GM23248 (cell line): ENCODE measurements at regions not wholly inside any gene's neighbourhood (a gene's known extent, or its start where the extent isn't known, plus 50 kb on each side); places are given as distances from the start of the nearest gene placed in this dataset.

Source experiments
- EZH2 ChIP-seq: fragments of 200-600 bp; sonication (generic); IDR thresholded peaks from 2 replicates; pipeline ENCODE4 v1.6.1; 2018; ENCODE audit warnings: antibody characterized with exemption, mild to moderate bottlenecking; ENCODE audit not compliant: insufficient read depth, poor library complexity, severe bottlenecking
- EZH2phosphoT487 ChIP-seq: fragments of 200-600 bp; sonication (generic); IDR thresholded peaks from 2 replicates; pipeline ENCODE4 v1.6.1; 2018; ENCODE audit warnings: antibody characterized with exemption, moderate library complexity, mild to moderate bottlenecking, low read depth; ENCODE audit not compliant: insufficient read depth

DNA sequence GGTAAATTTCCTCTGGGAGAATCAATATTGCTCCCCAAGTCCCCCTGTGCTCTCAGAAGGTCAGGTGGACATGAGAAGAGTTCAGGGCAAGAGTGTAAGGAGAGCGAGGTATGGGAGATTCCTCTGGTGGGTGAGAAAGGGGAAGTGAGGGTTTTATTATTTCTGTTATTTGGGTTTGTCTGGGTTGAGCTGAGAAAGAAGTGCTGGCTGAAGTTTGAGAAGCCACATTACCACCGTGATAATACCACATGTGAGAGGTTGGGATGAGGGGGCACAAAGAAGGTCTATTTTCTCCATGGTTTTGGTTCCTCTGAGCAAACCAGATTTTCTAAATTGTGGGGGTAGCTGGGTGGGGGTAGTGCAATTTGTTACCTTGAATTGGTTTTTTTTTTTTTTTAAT, 350.4 kb downstream of the OSTF1 start:
- TF ChIP-seq EZH2 (no peak), EZH2phosphoT487 (no peak)
